Hepatocyte (in vitro differentiated cells): ENCODE measurements at regions not wholly inside any gene's neighbourhood (a gene's known extent, or its start where the extent isn't known, plus 50 kb on each side); places are given as distances from the start of the nearest gene placed in this dataset.

ENCODE experiments used
- DNase-seq: peaks from one replicate; pipeline ENCODE4 v3.0.0-alpha.2; 2016; ENCODE audit warnings: low spot score
- H2AFZ ChIP-seq: fragments of 200-600 bp; sonication (generic); 2 replicates; pipeline ENCODE4 v1.6.0; 2016; ENCODE audit warnings: antibody characterized with exemption, mild to moderate bottlenecking
- H3K27ac ChIP-seq: fragments of 200-600 bp; sonication (generic); 2 replicates; pipeline ENCODE4 v1.5.1; 2016; ENCODE audit warnings: mild to moderate bottlenecking
- H3K27me3 ChIP-seq: fragments of 200-600 bp; sonication (generic); 2 replicates; pipeline ENCODE4 v1.6.1; 2016
- H3K36me3 ChIP-seq: fragments of 200-600 bp; sonication (generic); replicated peaks from 2 replicates; pipeline ENCODE4 v1.5.1; 2016; ENCODE audit warnings: low read depth; ENCODE audit not compliant: insufficient read depth
- H3K4me1 ChIP-seq: fragments of 200-600 bp; sonication (generic); 2 replicates; pipeline ENCODE4 v1.5.1; 2016; ENCODE audit warnings: mild to moderate bottlenecking, moderate library complexity; ENCODE audit not compliant: insufficient read depth
- H3K4me2 ChIP-seq: fragments of 200-600 bp; sonication (generic); 2 replicates; pipeline ENCODE4 v1.6.0; 2016
- H3K4me3 ChIP-seq: fragments of 200-600 bp; sonication (generic); 2 replicates; pipeline ENCODE4 v1.5.1; 2016; ENCODE audit warnings: mild to moderate bottlenecking
- H3K79me2 ChIP-seq: fragments of 200-600 bp; sonication (generic); 2 replicates; pipeline ENCODE4 v1.6.0; 2017; ENCODE audit warnings: mild to moderate bottlenecking
- H3K9me2 ChIP-seq: fragments of 200-600 bp; sonication (generic); replicated peaks from 2 replicates; pipeline ENCODE4 v1.6.0; 2017; ENCODE audit warnings: mild to moderate bottlenecking; ENCODE audit not compliant: insufficient read depth
- H3K9me3 ChIP-seq: fragments of 200-600 bp; sonication (generic); 2 replicates; pipeline ENCODE4 v1.5.1; 2016; ENCODE audit warnings: low read depth, mild to moderate bottlenecking
- H4K20me1 ChIP-seq: fragments of 200-600 bp; sonication (generic); 2 replicates; pipeline ENCODE4 v1.6.0; 2016; ENCODE audit warnings: mild to moderate bottlenecking; ENCODE audit not compliant: insufficient read depth, poor library complexity, severe bottlenecking
- CTCF ChIP-seq: fragments of 200-600 bp; sonication (generic); IDR thresholded peaks from 2 replicates; pipeline ENCODE4 v1.5.1; 2016; ENCODE audit warnings: antibody characterized with exemption, mild to moderate bottlenecking; ENCODE audit not compliant: poor library complexity
- EZH2 ChIP-seq: fragments of 200-600 bp; sonication (generic); IDR thresholded peaks from 2 replicates; pipeline ENCODE4 v1.6.1; 2016; ENCODE audit warnings: antibody characterized with exemption, mild to moderate bottlenecking, borderline replicate concordance
- EZH2phosphoT487 ChIP-seq: fragments of 200-600 bp; sonication (generic); IDR thresholded peaks from one replicate; pipeline ENCODE4 v1.6.1; 2018; ENCODE audit warnings: antibody characterized with exemption, mild to moderate bottlenecking, low read depth, moderate library complexity; ENCODE audit not compliant: unreplicated experiment, severe bottlenecking
- WGBS: methylation state at CpG from one replicate; pipeline ENCODE4 v1.1.6; 2016; ENCODE audit warnings: low lambda C conversion rate; ENCODE audit errors: missing lambda C conversion rate; 5-methylcytosine and 5-hydroxymethylcytosine counted together

- H2AFZ ChIP-seq: no peak overlapping the region
- no peaks in the 10 kb centered on the region for H3K79me2 ChIP-seq
- H3K9me3 ChIP-seq: no peaks in the 10 kb centered on the region
- H3K4me3 ChIP-seq: no peak overlapping the region
- 90% methylated on average over 3 of the region's 3 CpGs for WGBS
- H3K4me1 ChIP-seq: no peaks in the 10 kb centered on the region
- TF ChIP-seq CTCF (no peak), EZH2phosphoT487 (no peak), EZH2 (no peak)
- H3K27ac ChIP-seq: no peak overlapping the region
- H3K4me2 ChIP-seq: no peak overlapping the region
- H3K9me2 ChIP-seq: no peaks in the 10 kb centered on the region
- H4K20me1 ChIP-seq: no peaks in the 10 kb centered on the region
- H3K27me3 ChIP-seq: no peaks in the 10 kb centered on the region
- H3K36me3 ChIP-seq: no peaks in the 10 kb centered on the region
- no peak for DNase-seq
Observed at GRCh38 chr9:2269778-2270177, 254.6 kb downstream of the SMARCA2 start.

GRCh38 chr9:2270565-2270964 is 255.4 kb downstream of the SMARCA2 start:
- H3K27ac ChIP-seq: no peak overlapping the region
- DNase-seq: no peak
- TF ChIP-seq EZH2: no peak
- TF ChIP-seq EZH2phosphoT487: no peak
- no peak for TF ChIP-seq CTCF
- H3K9me2 ChIP-seq: no peaks in the 10 kb centered on the region
- no peaks in the 10 kb centered on the region for H3K9me3 ChIP-seq
- no peak overlapping the region for H3K4me3 ChIP-seq
- H2AFZ ChIP-seq: no peak overlapping the region
- WGBS: 97% methylated on average over 5 of the region's 5 CpGs
- H4K20me1 ChIP-seq: no peaks in the 10 kb centered on the region
- H3K4me2 ChIP-seq: no peak overlapping the region
- H3K79me2 ChIP-seq: no peaks in the 10 kb centered on the region
- no peaks in the 10 kb centered on the region for H3K36me3 ChIP-seq
- H3K27me3 ChIP-seq: no peaks in the 10 kb centered on the region
- no peaks in the 10 kb centered on the region for H3K4me1 ChIP-seq

- no peak overlapping the region for H3K4me2 ChIP-seq
- H4K20me1 ChIP-seq: no peaks in the 10 kb centered on the region
- H3K4me3 ChIP-seq: no peak overlapping the region
- no peaks in the 10 kb centered on the region for H3K4me1 ChIP-seq
- WGBS: 81% methylated on average over 4 of the region's 4 CpGs
- H3K27me3 ChIP-seq: no peaks in the 10 kb centered on the region
- H2AFZ ChIP-seq: no peak overlapping the region
- no peak for TF ChIP-seq EZH2
- TF ChIP-seq EZH2phosphoT487: no peak
- no peak for TF ChIP-seq CTCF
- no peaks in the 10 kb centered on the region for H3K79me2 ChIP-seq
- H3K36me3 ChIP-seq: no peaks in the 10 kb centered on the region
- no peaks in the 10 kb centered on the region for H3K9me2 ChIP-seq
- H3K9me3 ChIP-seq: no peaks in the 10 kb centered on the region
- no peak for DNase-seq
- H3K27ac ChIP-seq: no peak overlapping the region
Observed at GRCh38 chr9:2271426-2271825, 256.3 kb downstream of the SMARCA2 start.

- no peak for DNase-seq
- Histone ChIP-seq H3K9me3 (no peaks in the 10 kb centered on the region), H3K27me3 (no peaks in the 10 kb centered on the region), H3K4me3 (no peak overlapping the region), H3K4me2 (no peak overlapping the region), H3K27ac (no peak overlapping the region), H3K36me3 (no peaks in the 10 kb centered on the region), H4K20me1 (no peaks in the 10 kb centered on the region), H2AFZ (no peak overlapping the region), H3K9me2 (no peaks in the 10 kb centered on the region), H3K79me2 (no peaks in the 10 kb centered on the region), H3K4me1 (no peaks in the 10 kb centered on the region)
- TF ChIP-seq CTCF: no peak
- no peak for TF ChIP-seq EZH2phosphoT487
- no peak for TF ChIP-seq EZH2
- WGBS: 86% methylated on average over 4 of the region's 4 CpGs
Observed at GRCh38 chr9:2274762-2275161, 259.6 kb downstream of the SMARCA2 start.
